ENCODE measurements at regions not wholly inside any gene's neighbourhood (a gene's known extent, or its start where the extent isn't known, plus 50 kb on each side); places are given as distances from the start of the nearest gene placed in this dataset.

DNA sequence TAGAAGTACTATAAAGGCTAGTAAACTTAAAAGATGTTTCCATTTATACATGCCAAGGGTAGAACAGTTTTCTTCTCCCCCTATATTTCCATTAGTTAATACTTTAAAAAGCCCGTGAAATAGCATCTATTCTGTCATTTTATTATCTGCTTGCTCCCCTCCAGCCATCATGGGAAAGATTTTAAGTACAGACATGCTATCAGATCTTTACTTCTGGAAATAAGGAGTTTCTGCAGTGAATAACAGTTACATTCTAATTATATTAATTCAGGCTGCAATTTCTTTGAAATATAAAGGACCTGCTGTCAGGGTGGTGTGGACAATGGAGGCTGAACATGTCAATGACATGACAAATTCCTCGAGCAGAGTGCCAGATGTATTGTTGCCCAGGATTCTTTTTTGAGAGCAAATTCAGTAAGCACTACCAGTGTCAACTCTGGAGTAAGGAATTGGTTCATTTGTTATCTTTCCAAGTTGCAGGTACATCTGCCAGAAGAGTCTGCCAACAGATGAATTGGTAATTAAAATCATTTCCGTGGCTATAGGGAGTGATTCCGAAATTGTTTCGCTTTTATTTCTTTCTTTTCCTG is 151.3 kb downstream of the BTG1 start:
- DNase-seq: no peak

DNA sequence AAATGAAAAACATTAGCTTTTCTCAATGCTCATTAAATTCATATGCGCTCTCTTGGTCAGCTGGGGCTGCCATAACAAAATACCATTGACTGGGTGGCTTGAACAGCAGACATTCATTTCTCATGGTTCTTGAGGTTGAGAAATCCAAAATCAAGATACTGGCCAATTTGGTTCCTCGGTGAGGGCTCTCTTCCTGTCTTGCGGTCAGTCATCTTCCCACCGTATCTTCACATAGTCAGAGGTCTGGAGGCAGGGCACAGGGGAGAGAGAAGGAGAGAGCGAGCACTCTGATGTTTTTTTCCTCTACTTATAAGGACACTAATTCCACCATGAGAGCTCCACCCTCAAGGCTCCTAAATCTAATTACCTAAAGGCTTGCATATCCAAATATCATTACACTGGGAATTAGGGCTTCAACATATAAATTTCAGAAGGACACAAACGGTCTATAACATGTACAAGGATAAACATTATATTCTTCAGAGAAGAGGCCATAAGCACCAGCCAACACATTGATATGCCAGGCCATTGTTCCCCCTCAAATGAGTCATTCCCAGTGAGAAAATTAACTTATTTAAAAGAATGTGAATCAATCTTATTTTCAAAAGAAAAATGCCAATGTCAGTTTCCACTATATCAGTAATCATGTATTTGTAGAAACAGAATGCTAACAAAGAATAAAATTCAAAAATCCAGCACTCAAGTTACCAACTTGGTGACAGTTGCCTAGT is 152.2 kb downstream of the BTG1 start:
- no peak for DNase-seq

DNA sequence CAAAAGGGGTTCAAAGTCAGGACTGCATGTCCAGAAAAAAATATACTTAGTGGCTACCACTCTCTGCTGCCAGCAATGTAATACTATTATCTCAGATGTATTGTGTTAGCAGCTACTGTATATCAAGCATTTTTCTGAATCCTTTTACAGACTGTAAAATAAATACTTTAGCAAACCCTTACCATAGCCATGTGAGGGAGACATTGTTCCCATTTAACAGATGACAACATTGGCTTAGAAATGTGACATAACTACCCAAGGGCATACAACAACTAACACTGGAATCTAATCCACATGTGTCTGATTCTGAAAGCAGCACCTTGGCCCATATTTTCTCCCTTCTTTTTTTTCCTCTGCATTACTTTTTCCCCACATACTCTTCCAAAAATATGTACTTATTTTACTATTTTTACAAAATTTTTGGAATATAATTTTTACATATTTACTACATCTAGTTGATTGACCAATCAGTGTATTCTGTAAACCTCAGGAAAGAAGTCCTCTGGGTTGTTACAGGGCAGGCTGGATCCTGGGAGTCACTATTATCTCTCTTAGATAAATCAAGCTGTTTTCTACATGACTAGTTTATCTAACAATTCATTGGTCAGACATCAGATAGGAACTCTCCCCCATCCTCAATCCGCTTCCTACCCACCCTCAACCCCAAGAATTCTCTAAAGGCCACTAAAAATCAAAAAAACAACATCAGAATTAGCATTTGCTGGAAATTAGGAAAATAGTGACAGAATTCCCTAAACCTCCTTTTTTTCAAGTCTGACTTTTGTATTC is 154.1 kb downstream of the BTG1 start:
- DNase-seq: no peak

DNA sequence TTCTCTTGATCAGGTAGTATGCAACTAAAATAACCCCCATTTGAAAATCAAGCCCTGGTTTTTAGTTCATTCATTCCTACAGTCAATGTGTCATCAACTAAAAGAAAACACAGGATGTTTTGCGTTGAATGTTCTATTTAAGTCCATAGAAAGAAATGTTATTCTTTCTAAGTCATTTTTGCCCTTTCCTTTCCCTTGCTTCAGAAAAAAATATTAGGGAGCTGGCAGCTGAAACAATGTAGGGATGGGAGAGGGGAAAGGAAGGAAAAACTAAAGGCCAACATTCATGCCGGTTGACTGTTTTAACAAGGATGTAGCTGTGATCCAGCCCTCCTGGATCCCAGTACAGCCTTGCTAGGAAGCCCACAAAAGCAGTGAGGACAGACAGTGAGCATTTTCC is 155.1 kb downstream of the BTG1 start:
- peak; percentile 62 for DNase-seq

DNA sequence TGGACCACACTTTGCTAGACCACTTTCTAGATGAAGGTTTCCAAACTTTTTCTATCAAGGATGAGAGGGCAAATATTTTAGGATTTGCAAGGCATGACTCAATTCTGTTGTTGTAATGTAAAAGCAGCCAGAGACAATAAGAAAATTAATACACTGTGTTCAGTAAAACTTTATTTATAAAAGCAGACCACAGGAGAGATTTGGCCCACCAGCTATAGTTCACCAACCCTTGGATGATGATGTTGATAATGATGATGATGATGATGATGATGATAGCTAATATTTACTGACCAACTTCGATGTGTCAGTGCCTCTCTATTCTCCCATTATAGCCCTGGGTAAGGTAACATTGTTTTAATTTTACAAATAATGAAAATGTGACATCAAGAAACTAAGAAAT is 156.5 kb downstream of the BTG1 start:
- DNase-seq: no peak

DNA sequence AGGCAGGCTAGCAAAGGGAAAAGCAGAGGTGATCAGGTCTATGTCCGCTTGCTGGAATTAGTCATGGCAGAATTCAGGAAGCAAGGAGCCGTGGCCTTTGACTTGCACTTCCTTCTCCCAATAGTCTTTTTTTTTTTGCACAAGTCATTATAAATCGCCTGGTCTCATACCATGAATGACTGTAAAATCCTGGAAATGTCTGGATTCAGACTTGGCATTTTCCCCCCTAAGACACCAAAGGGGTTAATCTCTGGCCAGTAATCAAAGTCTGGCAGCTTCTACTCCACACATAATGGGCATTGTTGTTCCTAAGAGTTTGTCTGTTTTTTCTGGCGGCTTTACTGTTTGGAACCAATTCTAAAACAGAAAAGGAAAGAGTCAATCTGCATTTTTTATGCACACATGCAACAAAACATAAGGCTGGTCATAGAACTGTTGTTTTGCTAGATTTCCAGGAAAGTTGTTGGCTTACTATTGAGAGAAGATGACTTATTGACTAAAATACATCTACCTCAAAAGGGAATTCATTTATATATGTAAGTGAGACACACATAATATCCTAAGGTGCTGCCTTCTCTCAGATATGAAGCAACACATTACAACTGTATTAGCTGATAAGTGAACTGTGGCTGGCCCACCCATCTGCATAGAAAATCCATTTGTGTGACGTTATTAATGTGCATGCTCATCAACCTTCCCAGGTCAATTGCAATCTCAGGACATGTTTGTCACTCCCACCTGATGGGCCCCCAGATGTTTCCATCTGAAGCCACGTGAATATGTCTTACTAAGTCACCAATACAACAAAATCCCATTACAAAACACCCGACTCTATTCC is 157.3 kb downstream of the BTG1 start:
- no peak for DNase-seq

DNA sequence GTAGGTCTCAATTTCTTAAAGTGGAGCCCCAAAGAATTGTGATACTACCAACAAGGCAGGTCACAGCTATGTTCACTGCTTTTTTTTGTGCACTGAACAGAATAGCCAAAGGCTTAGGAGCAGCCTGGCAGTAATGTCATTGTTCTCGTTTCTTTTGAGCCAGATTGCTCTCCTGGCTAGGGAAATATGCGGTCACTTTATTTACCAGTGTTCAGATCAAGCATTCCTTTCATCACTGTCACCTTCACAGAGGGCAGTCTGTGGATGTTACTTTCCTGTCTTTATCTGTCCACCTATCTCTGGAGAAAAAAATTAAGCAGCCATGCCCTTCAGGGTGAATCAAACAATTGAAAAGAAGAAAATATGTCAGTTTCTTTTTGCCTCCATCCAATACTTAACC is 159.6 kb downstream of the BTG1 start:
- DNase-seq: no peak

DNA sequence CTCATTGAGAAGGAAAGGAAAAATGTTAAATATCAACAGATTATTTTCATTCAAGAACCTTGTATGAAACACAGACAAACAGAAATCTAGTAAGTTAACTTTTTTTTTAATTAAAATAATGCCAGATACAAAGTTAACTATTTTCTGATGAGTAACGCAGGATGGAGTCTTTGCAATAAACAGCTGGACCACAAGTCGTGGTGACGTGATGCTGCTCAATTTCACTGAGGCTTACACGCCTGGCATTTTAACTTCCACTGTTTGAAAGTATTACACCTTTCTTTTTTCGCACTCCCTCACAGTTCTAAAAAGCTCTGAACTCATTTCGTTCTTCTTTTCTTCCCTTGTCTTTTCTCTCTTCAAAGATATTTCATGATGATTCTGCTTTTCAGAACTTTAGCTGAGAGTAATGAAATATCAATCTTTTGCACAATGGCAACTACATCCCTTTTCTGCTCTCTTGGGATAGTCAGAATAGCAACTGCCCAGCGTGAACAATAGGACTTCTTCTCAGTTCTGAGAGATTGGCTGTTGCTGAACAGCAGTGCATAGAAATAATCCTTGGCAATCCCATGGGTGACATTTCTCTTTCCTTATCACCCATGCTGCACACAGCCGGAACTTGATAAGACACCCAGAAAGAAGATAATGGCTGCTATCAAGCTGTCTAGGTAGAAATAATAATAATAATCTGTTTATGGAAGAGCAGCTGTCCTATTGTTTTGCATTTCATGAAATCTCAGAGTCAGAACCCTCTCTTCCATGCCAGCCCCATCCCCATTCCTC is 160.5 kb downstream of the BTG1 start:
- DNase-seq: peak; percentile 63

DNA sequence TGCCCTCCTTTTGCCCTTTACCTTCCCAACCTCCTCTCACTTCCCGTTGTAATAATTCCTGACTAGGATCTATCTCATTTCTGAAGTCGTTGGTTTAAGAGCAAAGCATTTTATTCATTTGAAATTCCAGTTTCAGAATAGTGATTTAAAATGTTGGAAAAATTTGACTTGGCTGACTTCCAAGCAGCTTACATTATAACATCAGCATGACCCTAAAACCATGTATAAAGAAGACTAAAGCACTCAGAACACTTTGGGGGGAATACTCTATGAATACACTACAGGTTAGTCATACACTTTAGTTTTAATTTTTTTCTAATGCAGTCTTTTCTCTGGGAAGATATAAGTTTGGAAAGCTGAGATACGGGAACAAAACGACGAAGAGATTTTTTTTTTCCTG is 161.1 kb downstream of the BTG1 start:
- DNase-seq: peak; percentile 86

DNA sequence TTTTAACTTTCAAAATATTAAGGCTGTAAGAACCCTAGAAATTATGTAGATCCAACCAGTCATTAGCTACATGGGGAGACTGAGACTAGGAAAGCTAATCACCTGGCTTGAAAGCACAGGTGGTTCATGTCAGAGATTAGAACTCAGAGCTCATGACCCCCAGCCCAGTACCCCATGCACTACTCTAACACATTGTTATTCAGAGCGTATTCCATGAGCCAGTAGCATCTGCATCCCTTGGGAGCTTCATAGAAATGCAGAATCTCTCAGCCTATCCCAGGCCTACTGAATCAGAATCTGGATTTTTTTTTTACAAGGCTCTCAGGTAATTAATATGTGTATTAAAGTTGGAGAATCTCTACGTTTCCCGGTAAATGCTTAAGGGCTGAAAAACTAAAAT is 161.7 kb downstream of the BTG1 start:
- no peak for DNase-seq

DNA sequence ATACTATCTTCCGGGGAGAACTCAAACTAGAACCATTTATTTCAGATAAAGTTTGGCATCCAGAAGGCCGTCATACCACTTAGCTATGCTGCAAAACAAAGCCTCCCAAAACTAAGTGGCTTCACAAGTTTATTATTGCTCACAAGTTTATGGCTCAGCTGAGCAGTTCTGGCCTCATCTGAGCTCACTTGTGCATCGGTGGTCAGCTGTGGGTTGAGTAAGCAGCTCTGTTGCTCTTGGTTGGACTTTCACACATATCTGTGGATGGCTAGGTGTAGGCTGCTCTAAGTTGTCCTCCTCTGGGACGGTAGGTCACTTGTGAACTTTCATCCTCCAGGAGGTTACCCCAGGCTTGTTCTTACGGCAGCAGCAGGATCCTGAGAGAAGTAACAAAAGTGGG is 162.7 kb downstream of the BTG1 start:
- DNase-seq: no peak

DNA sequence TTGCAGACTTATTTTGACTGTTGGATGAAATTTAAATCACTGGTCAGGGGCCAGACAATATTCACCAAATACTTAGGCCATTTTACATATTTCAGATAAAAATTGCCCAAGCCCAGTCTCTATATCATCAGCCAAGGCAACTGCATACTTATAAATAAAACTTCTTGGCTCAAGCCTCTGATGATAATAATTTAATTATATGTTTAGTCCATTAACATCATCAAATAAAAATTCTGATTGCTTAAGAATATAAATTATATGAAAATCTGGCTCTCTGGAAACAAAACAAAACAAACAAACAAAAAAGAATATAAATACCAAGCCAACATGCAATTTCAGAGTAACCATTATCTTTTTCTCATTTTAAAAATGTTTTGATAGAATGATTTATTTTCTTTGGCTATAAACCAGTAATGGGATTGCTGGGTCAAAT is 165.2 kb downstream of the BTG1 start:
- no peak for DNase-seq

DNA sequence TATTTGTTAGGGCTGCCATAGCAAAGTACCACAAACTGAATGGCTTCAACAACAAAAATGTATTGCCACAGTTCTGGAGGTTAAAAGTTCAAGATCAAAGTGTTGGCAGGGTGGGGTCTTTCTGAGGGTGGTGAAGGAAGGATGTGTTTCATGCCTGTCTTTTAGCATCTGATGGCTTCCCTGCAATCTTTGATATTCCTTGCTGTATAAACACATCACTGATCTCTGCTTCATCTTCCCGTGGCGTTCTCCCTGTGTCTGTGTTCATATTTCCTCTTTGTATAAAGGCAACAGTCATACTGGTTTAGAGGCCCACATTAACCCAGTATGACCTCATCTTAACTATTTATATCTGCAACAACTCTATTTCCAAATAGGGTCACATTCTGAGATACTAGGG is 167.5 kb downstream of the BTG1 start:
- DNase-seq: peak; percentile 53

DNA sequence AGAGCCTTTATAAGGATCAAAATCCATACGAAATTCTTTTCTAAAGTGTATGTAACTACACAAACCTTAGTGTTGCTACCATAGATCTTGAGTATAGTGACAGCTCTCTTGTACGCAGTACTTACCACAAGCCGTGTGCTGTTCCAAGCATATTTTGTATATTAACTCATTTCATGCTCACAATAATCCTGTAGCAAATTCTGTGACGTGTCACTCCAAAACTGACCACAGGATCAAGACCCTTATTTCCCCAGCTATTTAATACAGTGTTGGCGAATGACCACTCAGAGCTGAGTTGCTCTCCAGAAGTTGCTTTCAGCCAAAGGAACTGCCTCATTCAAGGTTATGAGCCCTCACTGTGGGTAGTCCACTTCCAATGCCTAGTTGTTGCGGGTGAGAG is 169.8 kb downstream of the BTG1 start:
- no peak for DNase-seq

DNA sequence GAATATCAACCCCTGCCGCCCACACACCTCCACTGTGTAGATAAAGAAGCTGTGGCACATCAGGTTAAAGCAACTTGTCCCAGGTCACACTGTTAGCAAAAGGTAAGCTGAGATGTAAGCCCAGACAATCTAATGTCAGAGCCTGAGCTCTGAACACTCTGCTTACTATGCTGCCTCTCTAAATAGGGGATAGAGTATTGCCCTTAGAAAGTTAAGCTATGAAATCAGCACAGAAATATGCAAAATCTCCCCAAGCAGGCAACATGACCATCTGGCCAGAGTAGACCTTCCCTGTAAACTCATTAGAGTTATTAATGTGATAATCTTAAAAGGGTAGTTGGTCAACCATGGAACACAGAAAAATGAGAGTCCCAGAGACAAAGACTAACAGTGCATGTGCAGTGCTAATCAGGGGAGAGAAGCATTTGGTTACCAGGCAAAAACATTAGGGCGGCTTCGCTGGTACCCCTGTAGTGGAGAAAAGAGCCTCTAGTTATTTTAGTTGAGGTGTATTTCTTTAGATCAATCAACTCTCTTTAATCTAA is 171.0 kb downstream of the BTG1 start:
- no peak for DNase-seq

DNA sequence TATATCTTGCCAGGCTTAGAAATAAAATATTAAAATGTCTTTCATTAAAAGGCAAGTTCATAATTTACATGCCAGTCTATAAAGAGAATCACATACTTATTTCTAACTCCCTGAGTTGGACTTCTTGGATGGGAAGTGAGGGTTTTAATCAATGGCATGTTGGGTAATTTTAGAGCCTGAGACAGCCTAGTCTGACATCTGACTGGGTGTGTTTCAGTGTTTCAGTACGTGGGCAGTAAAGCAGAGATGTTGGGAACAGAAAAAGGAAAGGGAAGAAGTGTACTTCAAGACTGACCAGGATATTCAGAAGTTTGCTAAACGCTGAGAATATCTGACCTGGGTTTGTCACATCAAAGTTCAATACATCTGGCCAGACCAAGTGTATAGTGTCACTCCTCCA is 171.8 kb downstream of the BTG1 start:
- DNase-seq: no peak

DNA sequence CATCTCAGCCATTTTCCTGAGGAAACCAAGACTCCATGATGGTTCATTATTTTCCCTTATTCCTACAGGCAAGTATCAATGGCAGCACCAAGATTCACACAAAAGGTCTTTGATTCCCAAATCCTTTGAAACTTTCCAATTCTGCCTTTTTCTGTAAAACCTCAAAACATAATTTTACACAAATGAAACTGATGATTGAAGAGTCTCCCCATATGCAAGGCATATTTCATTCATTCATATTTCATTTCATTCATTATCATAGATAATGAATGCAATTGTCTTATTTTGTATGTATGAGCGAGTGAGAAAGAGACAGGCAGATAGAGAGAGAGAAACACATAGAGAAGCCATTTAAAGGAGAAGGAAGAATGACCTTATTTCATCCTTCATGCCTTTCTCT is 172.8 kb downstream of the BTG1 start:
- DNase-seq: no peak

DNA sequence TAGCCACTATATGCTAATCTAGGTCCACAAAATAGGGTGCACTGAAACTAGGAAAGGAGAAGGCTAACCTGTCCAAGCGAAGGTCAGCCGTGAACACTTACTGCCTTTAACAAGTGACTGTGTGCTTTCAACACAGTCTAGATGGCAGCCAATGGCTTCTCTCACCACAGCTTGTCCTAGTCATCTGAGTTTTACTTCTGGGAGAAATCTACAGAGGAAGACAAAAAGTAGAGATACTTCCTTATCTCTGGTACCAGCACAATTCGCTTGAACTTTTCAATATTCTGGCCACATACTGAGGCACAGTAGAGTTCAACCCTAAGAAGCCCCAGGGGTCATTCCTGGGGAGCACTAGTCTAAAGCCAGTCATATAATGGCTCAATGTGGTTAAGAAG is 176.9 kb downstream of the BTG1 start:
- DNase-seq: no peak

DNA sequence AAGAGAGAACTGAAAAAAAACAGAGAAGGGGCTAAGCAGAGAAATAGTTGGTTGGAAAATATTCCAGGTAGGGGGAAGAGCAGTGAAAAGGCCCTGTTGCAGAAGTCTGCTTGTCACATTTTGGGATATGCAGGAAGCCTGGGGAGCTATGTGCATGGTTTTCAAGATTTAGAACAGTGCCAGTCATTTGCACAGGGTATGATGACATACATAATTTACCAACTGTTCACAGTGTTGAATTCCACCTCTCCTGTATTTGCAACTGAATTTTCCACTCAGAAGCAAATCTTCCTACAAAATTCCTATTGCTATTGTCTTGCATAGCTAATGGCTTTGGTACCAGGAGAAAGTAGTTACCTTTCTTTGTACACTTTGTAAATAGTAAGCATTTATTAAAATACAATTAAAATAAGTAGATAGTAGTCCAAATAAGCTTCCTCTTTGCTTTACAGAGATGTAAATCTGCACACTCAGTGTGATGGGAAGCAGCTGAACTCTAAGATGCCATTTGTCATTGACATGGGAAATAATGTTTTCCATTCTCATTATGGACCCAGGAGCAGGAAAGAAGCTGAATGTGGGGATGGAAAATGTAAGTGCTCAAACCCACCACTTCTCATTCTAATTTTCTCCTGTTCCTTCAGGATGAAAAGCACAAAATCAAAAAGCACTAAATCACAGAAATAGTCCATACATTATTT is 177.4 kb downstream of the BTG1 start:
- no peak for DNase-seq

DNA sequence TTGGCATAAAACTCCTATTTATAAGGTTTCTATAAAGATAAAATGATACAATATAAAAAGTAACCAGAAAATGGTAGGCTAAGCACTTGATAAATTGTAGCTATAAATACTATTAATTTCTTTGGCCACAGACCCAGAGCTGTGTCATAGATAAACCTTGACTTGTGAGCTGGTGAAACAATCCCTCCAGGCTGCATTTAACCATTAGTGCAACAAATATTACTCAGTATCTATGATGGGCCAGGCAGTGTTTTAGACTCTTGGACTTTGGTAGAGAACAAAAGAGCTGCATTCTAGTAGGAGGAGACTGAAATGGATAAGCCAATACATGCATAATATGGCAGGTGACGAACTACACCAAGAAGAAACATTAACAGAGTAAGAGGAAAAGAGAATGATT is 178.1 kb downstream of the BTG1 start:
- no peak for DNase-seq

DNA sequence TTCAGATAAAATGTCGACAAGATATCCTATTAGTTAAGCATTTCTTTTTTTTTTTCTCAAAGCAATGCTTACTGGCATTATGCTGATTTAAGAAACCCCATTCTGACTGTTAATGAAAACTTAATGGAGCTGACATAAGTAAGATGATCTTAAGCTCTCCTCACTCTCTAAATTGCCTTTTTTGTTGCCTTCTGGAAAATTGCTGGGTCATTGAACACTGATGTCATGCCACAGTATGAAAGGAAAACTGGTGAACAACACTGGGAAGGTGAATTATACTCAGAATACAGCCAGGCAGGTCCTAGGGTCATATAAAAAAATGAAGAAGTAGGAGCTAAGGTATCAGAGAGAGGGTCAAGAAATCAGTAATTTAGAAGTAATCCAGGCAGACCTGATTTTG is 179.9 kb downstream of the BTG1 start:
- DNase-seq: no peak

DNA sequence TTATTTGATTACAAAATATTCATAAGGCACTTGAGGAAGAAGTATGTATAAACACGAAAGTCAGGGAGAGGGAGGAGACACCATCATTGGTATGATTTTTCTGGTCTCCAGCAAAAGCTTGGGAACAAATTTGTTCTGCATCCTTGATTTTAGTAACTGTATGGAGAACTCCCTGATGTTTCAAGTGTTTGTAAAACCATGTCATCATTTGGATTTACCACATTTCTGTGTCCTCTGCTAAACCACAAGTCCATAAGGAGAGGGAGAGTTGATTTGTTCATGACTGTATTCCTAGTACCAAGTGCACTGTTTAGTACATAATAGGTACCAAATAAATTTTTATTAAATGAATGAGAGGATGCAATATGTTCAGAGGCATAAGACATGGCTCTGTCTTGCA is 181.1 kb downstream of the BTG1 start:
- DNase-seq: no peak

All from fibroblast of skin of right biceps (primary cell).